ENCODE measurements at regions not wholly inside any gene's neighbourhood (a gene's known extent, or its start where the extent isn't known, plus 50 kb on each side); places are given as distances from the start of the nearest gene placed in this dataset.

GRCh38 chr10:10870523-10871241, 147.0 kb upstream of the CELF2 start:
- Histone ChIP-seq H3K9me3 (replicated peaks; ENCODE audit: control insufficient read depth, insufficient read depth, low read length) (no peaks in the 10 kb centered on the region), H3K4me3 (replicated peaks in 1 of 3; ENCODE audit: insufficient read depth in 1 of 3, low read depth in 1 of 3, low read length in 3 of 3) (no peak overlapping the region), H3K27me3 (ENCODE audit: control insufficient read depth in 2 of 2, insufficient read depth in 2 of 2, low read length in 2 of 2) (no peaks in the 10 kb centered on the region), H3K9me1 (replicated peaks; ENCODE audit: control insufficient read depth, extremely low read depth, insufficient read depth, low read length) (no peaks in the 10 kb centered on the region), H3K9ac (replicated peaks; ENCODE audit: extremely low read depth, insufficient read depth, low read length) (peak overlapping the region; percentile 82), H3K4me2 (ENCODE audit: insufficient read depth, low read length) (no peak overlapping the region), H3K4me1 (ENCODE audit: control insufficient read depth, extremely low read depth, insufficient read depth, low read length) (peaks cover 35% of the 10 kb centered on the region), H3K27ac (ENCODE audit: insufficient read depth, low read depth, low read length) (peak overlapping the region; percentile 99), H4K20me1 (replicated peaks; ENCODE audit: control insufficient read depth, extremely low read depth, insufficient read depth, low read length) (no peaks in the 10 kb centered on the region), H3K36me3 (ENCODE audit: control insufficient read depth in 2 of 2, extremely low read depth in 1 of 2, insufficient read depth in 2 of 2, low read length in 2 of 2) (no peaks in the 10 kb centered on the region), H2AFZ (ENCODE audit: low read depth, low read length) (no peak overlapping the region), H3K79me2 (ENCODE audit: control insufficient read depth, insufficient read depth, low read length) (no peaks in the 10 kb centered on the region)
- dilution Hi-C loops (cut with MboI; ENCODE audit: extremely low pct_ligation_motif_present, low sequenced_read_pairs) (no loop called here), intact Hi-C loops (cut with micrococcal nuclease) (no loop called here)
- POLR2A ChIA-PET = no interaction called here
- DNase-seq (ENCODE audit: low read depth, low spot score) (no peak), FAIRE-seq (no peak)
- BruUV-seq (replicated peaks) = no TSS peak
- no peak for TF ChIP-seq FOS (IDR thresholded peaks at IDR 0.05; ENCODE audit: borderline replicate concordance, insufficient read depth, low read length)
- TF ChIP-seq GATA2 (IDR thresholded peaks at IDR 0.05; ENCODE audit: insufficient read depth, insufficient read length, low read depth, low read length) = no peak
- TF ChIP-seq JUN (IDR thresholded peaks at IDR 0.05; ENCODE audit: borderline replicate concordance, insufficient read depth, insufficient read length, low read depth) = no peak
- TF ChIP-seq EZH2 (IDR thresholded peaks at IDR 0.05; ENCODE audit: borderline replicate concordance, low read depth, low read length, severe bottlenecking) = no peak
- no peak for TF ChIP-seq CTCF (IDR thresholded peaks at IDR 0.05; ENCODE audit: extremely low read depth in 1 of 2, insufficient read depth in 1 of 2, low read depth in 1 of 2, low read length in 2 of 2)
- TF ChIP-seq MYC (IDR thresholded peaks at IDR 0.05; ENCODE audit: low read depth, low read length) = no peak
- CTCF ChIA-PET = no interaction called here

Data from endothelial cell of umbilical vein (primary cell).